GM12864 (cell line): ENCODE measurements at regions not wholly inside any gene's neighbourhood (a gene's known extent, or its start where the extent isn't known, plus 50 kb on each side); places are given as distances from the start of the nearest gene placed in this dataset.
"Not testable (repeated sequence)": the region's sequence is repeated elsewhere in the genome, so short reads cannot be mapped to it uniquely, and the experiment has no call there.

ENCODE experiments used
- DNase-seq: peaks from one replicate; pipeline ENCODE4 v3.0.0-alpha.2; 2011; ENCODE audit warnings: low read depth
- H3K4me3 ChIP-seq: 2 replicates; pipeline ENCODE4 v1.5.1; 2011; ENCODE audit warnings: mild to moderate bottlenecking, low read depth, low read length, control low read depth
- CTCF ChIP-seq: IDR thresholded peaks from 2 replicates; pipeline ENCODE4 v1.5.1; 2011; ENCODE audit warnings: low read depth, mild to moderate bottlenecking, moderate library complexity, low read length, control low read depth, inconsistent platforms; ENCODE audit errors: missing control alignments

- no peak for DNase-seq
- no peak for TF ChIP-seq CTCF
- no peak overlapping the region for H3K4me3 ChIP-seq
Measured at GRCh38 chr2:242012956-242013764, 143.6 kb downstream of the RTP5 start.

DNA sequence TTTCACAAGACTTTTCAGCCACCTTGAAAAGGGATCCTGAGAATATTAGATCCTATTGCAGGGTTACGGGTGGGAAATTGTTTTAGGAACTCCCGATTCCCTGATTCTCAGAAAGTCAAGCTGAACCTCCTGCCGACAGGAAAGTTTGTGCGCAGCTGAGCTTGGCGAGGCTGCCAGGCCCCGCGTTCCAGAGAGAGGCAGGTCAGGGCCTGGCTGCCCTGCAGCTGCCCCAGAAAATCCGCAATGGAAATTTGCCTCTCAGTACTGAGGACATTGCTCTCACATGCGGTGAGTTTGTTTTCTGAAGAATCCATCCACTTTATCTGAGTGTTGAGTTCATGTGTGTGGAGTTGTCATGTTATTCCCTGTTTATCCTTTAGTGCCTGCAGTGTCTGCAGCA lies 144.2 kb downstream of the RTP5 start:
- no peak for TF ChIP-seq CTCF
- no peak for DNase-seq

DNA sequence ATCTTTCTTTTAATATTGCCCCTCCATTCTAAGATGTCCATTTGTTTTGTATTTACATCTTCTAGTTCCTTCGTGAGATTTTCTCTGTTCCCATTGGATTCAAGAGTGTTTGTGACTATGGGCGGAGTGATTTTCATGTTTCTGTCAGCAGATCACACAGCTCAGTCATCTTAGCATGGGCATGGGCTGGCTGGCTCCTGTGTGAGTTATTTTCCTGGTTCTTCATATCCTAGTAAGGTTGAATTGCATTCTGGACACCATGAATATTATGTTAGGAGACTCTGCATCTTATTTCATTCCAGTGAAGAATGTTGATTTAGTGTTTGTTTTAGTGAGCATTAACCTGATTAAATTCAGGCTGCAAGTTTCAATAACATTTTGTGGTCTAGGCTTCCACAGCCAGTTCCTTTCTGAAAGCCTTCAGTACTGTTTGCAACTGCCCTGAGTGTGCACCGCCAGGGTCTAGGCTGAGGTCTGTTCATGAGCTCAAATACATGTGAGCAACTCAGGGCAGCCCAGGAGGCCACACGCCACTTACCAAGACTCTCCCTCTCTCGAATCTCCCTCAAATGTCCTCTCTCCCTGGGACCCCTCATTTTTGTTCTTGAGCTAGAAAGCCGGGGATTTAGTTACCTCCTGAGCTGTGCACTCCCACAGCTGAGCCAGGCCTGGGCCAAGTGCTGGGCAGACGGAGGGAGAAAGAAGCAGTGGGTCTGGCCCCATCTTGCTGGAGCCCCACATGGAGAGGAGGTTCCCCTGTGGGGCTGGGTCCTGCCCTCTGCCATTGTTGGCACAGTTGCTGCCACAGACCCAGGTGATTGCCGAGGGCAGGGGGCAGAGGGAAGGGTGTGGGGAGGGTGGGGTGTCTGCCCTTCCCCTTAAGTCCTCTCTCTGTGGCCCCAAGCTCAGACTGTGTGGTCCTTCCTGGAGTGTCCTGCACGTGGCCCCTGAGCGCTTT lies 145.9 kb downstream of the RTP5 start:
- no peak for TF ChIP-seq CTCF
- no peak overlapping the region for H3K4me3 ChIP-seq
- DNase-seq: no peak

More for the DNA sequence above, 144.2 kb downstream of the RTP5 start:
- H3K4me3 ChIP-seq: no peak overlapping the region

GRCh38 chr2:242017086-242017485 lies 147.6 kb downstream of the RTP5 start:
- TF ChIP-seq CTCF: no peak
- DNase-seq: no peak
- H3K4me3 ChIP-seq: no peak overlapping the region

DNA sequence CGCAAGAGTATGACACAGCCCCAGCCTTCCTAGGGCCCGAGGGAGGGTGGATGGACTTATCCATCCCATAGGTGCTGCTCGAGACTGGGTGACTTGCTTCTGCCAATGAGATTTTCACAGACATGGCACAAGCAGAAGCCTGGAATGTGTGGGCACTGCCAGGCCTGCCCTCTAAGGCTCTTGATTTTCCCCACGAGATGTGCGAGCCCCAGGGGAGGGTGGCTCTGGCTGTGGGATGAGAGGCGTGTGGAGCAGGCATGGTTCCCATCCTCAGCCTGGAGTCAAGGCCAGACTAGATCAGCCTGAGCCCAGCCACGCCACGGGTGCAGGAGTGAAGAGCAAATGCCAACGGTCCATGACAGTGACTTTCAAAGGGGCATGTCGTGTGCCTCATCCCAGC lies 148.9 kb downstream of the RTP5 start:
- H3K4me3 ChIP-seq, DNase-seq: not testable (repeated sequence)

DNA sequence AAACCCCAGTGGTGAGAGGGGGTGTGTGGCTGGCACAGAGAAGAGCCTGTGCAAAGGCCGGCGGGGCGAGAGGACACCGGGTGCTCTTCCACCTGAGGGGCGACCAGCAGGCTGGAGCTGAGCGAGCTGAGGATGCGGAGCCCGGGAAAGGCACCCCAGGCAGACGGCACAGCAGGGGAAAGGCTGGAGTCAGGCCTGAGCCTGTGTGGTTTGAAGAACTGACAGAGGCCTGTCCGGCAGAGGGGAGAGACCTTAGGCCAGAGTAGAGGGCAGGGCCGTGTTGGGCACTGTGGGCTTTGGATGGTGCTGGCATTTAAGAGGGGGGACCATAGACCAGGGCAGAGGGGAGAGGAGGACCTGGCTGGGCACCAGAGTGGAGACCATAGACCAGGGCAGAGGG lies 149.8 kb downstream of the RTP5 start:
- no peak for TF ChIP-seq CTCF
- no peak for DNase-seq
- no peak overlapping the region for H3K4me3 ChIP-seq
